DMS 273 (cell line): ENCODE measurements at regions not wholly inside any gene's neighbourhood (a gene's known extent, or its start where the extent isn't known, plus 50 kb on each side); places are given as distances from the start of the nearest gene placed in this dataset.

Source experiments
- DNase-seq: peaks from one replicate; lab custom pipeline; 2025; ENCODE audit not compliant: unreplicated experiment; lab: John Stamatoyannopoulos, UW

- no peak for DNase-seq
These were observed 1924.1 kb upstream of the WWC1 start for GRCh38 chr5:166367391-166367790.

GRCh38 chr5:166369346-166369745, 1922.1 kb upstream of the WWC1 start:
- no peak for DNase-seq

GRCh38 chr5:166369807-166370206, 1921.6 kb upstream of the WWC1 start:
- no peak for DNase-seq

GRCh38 chr5:166370928-166371690, 1920.3 kb upstream of the WWC1 start:
- no peak for DNase-seq

- DNase-seq: no peak
These were observed 1917.6 kb upstream of the WWC1 start for GRCh38 chr5:166373817-166374216.

- no peak for DNase-seq
These were observed 1913.7 kb upstream of the WWC1 start for GRCh38 chr5:166377756-166378155.

- DNase-seq: no peak
These were observed 1911.9 kb upstream of the WWC1 start for GRCh38 chr5:166379517-166379916.

- DNase-seq: no peak
These were observed 1909.4 kb upstream of the WWC1 start for GRCh38 chr5:166382031-166382430.

GRCh38 chr5:166398131-166398530, 1893.3 kb upstream of the WWC1 start:
- DNase-seq: no peak

GRCh38 chr5:166399781-166400180, 1891.7 kb upstream of the WWC1 start:
- DNase-seq: no peak

GRCh38 chr5:166401391-166401790, 1890.1 kb upstream of the WWC1 start:
- no peak for DNase-seq

GRCh38 chr5:166412191-166412590, 1879.3 kb upstream of the WWC1 start:
- DNase-seq: no peak

- no peak for DNase-seq
These were observed 1864.2 kb upstream of the WWC1 start for GRCh38 chr5:166427211-166427610.

- no peak for DNase-seq
These were observed 1863.1 kb upstream of the WWC1 start for GRCh38 chr5:166428264-166428803.

- DNase-seq: no peak
These were observed 1860.7 kb upstream of the WWC1 start for GRCh38 chr5:166430491-166431319.

- no peak for DNase-seq
These were observed 1860.0 kb upstream of the WWC1 start for GRCh38 chr5:166431456-166431855.

- DNase-seq: no peak
These were observed 1857.8 kb upstream of the WWC1 start for GRCh38 chr5:166433679-166434078.

GRCh38 chr5:166436872-166437271, 1854.6 kb upstream of the WWC1 start:
- no peak for DNase-seq

- DNase-seq: no peak
These were observed 1805.1 kb upstream of the WWC1 start for GRCh38 chr5:166486348-166486747.

- no peak for DNase-seq
These were observed 1802.9 kb upstream of the WWC1 start for GRCh38 chr5:166488560-166488959.

GRCh38 chr5:166493040-166493439, 1798.4 kb upstream of the WWC1 start:
- no peak for DNase-seq

- no peak for DNase-seq
These were observed 1797.8 kb upstream of the WWC1 start for GRCh38 chr5:166493612-166494011.
